KBM-7 (cell line): ENCODE measurements at regions not wholly inside any gene's neighbourhood (a gene's known extent, or its start where the extent isn't known, plus 50 kb on each side); places are given as distances from the start of the nearest gene placed in this dataset.

ENCODE experiments used
- DNase-seq: peaks from one replicate; pipeline ENCODE4 v3.0.0-alpha.2; 2015
- in situ Hi-C: fragments of 300-500 bp; cut with MboI; formaldehyde crosslinking; loops from 2 replicates; pipeline ENCODE4 v1.14.3; 2020; ENCODE audit warnings: low sequenced_read_pairs, low pct_unique_long_range_greater_than_20kb, mixed read lengths

DNA sequence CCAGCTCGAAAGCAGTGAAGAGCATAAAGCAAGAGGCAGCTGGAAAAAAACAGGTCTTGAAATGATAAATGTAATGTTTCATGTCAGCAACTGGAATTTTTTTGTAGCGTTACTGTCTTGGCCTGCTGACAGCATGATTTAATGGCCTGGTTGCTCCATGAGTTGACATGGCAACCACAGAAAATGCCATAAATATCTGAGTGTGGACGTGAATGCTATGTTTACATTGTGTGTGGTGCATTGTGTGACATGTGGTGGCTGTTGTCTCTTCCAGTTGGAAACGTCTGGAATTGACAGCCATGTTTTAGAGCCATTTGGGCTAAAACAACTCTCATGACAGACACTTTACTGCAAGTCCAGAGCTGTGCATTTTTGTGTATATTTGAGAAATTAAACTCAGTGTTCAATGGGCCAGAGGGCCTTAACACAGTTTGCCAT is 170.0 kb downstream of the FOXA2 start:
- DNase-seq = no peak
- in situ Hi-C loops = no loop called here

DNA sequence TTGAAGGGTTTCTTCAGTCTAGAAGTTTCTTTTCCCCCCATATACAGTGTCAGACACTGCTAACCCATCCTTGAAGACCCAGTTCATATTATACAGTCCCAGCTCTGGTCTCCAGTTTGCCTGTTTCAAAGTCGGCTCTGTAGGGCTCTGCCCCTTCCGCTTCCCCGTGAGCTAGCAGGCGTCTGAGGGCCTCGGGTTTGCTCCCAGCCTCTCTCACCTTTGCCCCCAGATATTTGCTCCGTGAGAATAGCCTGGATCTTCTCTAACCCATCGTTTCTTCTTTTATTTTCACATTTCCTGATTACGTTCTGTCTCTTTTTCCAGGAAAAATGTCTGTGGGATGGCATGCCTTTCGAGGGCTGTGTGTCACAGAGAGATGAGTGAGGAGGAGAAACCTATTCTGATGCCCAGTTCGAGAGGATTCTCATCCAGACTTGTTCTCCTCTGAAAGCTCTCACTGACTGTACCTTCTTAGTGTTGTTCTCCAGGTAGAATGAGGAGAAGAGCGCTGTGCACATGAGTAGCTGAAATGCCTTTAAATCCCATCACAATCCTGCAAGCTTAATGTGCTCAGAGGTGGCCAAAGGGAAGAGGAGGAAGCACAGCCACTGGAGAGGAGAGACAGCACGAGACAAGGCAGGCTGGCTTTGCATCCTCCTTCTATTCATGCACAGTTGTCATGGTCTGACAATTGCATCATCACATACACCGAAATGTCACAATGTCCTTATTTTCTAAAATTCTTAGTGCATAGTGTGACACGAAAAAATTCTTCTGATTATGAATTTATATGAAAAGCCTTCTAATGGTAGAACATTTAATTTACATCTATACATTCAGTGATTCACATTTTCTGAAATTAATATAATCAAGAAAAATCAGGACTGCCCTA is 171.1 kb downstream of the FOXA2 start:
- in situ Hi-C loops = no loop called here
- DNase-seq = no peak

DNA sequence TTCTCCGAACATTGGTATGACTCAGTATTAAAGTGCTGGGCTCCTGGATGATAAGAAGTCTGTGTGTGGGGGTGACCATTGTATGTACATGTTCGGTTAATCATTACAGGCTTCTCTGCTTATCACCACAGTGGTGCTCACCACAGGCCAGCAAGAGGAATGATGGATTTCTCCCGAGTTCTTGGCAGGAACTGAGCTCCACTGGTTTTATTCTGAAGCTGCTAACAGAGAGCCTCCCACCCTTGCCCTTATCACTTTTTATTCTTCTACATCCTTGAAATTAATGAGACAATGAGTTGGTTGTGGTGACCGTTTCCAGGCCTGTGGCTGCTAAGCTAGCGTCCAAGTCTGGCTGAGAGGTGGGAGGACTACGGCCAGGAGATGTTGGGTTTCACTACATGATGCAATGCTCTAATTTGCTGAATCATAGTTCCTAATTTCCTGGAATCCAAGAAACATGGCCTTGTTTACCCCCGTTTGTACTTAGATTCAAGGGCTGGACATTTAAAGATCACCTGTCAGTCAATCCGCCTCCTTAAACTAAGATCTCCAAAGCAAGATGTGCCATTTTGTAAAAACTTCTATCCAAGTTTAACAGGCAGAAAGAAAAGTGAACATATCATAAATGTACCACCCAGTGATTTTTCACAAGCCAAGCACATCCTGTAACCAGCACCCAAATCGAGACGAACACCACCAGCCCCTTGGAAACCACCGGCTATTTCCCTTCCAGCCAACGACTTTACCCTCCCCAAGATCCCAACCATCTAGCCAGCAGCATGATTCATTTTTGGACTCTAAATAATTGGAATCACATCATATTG is 172.5 kb downstream of the FOXA2 start:
- in situ Hi-C loops = no loop called here
- DNase-seq = peak; percentile 55

DNA sequence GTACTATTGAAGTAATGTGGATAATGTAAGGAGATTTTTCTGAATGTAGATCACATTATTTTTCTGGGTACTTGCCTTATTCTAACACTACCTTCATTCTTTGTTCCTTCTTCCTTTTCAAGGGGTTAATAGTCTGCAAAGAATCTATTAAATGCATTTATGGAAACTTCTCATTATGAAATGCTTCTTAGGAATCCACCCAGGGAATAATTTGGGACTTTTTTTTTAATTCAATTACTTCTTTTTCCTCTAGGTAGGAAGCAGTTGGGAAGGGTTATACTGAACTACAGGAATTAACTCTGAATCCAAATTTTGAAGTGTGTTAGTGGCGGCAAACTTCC is 173.1 kb downstream of the FOXA2 start:
- in situ Hi-C loops = no loop called here
- no peak for DNase-seq

DNA sequence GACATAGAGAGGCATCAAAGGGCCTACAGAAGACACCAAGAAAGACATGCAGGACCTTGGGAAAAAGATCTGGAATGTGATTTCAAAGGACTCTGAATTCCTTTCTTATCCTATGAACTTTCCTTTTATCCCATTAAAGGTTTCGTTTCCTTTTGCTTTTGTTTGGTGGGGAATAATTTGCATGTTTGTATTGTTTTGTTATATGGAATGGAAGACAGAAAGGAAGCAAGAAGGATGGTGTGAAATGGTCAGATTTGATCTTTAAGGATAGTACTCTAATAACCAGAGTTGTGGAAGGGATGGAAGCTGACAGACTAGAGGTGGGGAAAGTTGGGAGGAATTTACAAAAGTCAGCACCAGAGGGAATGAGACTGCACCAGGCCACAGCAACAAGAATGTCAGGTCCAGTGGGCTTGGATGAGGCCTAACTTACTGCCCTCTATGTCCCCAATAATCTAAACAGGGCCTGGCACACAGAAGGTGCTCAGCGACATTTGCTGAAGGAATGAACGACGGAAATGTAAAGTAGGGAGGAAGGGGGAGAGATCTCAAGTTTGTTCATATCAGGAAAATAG is 173.7 kb downstream of the FOXA2 start:
- in situ Hi-C loops = no loop called here
- no peak for DNase-seq

DNA sequence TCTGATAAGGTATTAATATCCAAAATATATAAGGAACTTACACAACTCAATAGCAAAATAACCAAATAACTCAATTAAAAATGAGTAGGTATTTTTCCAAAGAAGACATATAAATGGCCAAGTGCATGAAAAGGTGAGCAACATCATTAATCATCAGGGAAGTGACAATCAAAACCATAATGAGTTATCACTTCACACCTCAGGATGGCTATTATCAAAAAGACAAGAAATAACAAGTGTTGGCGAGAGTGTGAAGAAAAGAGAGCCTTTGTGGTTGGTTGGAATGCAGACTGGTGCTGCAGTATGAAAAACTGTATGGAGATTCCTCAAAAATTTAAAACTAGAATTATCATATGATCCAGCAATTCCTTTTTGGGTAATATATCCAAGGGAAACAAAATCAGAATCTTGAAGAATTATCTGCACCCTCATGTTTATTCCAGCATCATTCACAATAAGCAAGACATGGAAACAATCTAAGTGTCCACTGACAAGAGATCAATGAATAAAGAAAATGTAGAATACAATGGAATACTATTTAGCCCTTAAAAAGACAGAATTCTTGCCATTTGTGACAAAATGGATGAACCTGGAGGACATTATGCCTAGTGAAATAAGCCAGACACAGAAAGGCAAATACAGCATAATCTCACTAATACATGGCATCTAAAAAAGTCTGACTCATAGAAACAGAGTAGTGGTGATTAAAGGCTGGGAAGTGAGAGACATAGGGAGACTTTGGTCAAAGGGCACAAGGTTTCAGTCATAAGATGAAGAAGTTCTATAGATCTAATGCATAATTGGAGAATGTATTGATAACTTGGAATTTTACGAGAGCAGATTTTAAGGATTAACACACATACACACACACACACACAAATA is 175.6 kb downstream of the FOXA2 start:
- DNase-seq = no peak
- in situ Hi-C loops = no loop called here

DNA sequence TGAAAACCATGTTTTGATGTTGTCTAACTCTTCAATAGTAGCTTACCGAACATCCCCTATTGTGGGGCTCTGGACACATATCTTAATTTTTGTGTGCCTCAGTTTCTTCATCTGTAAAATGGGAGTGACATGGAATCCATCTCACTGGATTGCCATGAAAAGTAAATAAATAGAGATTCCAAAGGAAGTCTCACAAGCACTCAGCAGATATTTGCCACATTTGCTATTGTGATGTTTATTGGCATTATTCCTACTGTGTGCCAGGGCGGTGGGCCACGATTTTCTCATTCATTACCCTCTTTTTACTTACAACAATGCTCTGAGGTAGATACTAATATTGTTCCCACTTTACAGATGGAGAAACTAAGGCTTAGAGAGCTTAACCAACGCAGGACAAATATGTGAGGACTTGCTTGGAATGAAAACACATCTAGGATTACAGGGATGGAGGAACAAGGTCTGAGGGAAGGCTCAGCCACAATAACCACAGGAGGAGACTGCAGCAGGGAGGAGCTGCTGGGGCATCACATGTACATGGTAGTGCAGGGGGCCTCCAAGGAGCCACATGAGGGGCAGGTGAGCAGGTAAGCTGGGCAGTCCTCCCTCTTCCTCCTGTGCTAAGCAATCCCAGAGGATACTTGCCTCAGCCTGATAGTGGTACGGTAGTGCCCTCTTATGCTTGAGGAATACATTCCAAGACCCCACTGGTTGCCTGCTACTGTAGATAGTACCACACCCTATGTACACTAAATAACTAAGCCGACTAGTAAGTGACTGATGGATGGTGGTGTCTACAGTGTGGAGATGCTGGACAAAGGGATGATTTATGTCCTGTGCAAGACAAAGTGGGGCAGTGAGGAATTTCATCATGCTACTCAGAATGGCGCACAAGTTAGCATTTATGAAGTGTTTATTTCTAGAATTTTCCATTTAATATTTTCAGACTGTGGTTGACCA is 176.9 kb downstream of the FOXA2 start:
- in situ Hi-C loops = no loop called here
- no peak for DNase-seq

DNA sequence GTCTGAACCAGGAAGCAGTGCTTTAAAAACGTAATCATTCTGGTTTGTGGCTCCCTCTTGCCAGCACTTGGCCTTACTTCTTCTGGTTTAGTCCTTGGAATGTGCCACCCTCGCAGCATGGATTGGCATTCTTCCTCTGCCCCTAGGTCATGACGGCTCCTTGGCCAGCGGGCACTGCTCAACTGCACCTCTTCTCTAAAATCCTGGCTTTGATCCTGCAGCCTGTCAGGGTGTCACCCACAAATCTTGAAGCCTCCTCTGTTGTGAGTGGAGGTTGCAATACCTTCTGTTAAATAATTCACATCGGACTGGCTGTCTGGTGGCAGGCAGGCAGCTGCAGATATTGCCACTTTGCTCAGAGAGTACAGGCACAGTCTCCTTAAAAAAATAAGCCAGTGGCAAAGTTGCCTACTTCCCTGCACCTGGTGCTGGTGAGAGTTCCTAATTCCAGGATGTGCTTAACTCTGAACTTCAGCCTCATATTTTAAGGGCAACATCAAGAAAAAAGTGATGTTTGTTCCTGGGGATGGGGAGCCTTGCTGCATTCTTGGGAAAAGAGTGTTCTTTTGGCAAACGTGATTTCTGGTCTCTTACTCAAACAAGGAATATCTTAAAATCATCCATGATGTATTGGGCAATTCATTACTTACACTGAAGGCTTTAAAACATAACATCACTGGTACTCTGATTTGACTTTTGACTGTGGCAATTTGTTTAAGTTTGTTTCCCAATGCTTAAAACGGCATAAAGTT is 179.8 kb downstream of the FOXA2 start:
- in situ Hi-C loops = no loop called here
- no peak for DNase-seq

DNA sequence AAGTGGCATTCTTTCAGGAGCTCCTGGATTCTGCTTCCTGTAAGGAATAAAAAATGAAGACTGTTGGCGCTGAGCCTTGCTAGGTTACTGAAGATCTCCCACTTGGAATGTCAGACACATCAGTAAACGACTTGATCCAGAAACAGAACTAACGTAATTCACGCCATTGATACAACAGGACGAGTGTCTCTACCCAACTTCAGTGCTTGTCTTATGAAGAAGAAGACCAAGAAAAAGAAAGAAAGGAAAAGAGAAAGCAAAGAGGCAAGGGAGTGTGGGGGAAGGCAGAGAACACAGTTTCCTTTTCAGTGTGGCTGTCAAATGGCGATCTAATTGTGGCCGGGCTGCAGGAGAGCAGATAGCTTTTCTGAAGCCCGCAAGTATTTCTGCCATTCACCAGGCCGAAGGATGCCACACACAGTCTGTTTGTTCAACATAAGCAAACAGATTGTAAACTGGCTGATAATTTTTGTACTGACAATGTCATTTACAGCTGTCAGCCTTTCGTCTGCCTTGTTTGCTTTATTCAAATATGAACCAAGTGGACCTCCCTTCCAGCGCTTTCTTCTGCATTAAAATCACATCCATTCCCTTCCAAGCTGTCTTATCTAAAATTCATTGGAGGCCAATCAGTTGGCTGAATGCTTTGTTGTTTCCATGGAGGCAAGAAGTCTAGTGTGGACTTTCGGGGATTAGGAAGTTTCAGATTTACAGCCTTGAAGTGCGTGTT is 180.6 kb downstream of the FOXA2 start:
- in situ Hi-C loops = no loop called here
- DNase-seq = no peak

DNA sequence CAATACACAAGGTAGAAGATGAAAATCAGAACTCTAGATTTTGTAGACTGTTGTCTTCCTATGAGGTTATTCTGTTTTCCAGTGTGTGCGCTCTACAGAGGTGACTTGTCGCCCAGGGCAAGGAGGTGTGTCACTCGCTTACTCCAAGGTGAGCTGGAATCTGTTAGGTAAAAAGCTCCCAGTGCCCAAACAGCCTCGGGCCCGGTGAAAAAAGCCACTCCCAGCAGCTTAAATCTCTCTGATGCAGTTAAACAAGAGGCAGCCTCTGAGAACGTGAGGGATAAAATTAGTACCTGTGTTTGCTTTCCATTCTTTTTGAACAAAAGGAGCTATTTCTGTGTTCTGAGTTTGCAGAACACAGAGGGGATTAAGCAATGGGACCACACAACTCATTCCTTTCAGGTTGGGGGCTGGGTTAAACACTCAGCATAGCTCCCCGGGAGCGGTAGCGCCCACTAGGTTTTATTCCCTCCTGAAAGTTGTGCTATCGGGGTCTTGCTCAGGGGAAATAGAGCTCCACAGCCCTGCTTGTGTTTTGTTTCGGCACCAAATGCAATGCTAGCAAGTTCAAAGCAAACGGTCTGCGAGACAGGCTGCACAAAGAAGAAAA is 181.2 kb downstream of the FOXA2 start:
- in situ Hi-C loops = no loop called here
- no peak for DNase-seq

DNA sequence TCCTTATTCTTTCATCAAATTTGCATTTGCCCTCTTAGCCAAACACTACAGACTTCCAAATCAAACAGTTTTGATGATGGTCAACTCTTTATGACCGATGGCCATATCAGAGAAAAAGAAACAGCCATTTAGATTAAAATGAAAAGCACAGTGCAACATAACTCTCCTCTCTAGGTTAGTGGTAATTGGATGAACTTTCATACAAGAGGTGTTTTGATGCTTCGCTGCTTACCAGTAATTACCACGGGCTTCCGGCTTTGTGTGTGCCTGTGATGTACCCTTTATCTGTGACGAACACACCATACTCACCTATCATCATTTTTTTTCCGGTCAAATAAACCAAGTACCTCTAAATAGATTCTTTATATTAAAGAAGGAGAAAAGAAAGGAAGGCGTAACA is 181.8 kb downstream of the FOXA2 start:
- in situ Hi-C loops = no loop called here
- DNase-seq = no peak

DNA sequence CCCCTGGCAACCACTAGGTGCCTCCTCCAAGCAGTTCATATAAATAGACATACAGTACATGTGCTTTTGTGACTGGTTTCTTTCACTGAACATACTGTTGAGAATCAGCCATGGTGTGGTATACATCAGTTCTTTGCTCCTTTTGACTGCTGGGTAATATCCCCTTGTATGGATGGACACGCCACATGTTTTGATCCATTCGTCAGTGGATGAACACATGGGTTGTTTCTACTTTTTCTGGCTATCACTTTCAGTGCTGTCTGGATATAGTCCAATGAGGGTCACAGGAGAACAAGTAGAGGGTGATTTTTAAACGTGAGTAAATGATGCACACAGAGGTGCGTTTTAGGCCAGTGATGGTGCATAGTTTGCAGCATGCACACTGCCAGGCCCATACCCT is 183.9 kb downstream of the FOXA2 start:
- in situ Hi-C loops = no loop called here
- no peak for DNase-seq

DNA sequence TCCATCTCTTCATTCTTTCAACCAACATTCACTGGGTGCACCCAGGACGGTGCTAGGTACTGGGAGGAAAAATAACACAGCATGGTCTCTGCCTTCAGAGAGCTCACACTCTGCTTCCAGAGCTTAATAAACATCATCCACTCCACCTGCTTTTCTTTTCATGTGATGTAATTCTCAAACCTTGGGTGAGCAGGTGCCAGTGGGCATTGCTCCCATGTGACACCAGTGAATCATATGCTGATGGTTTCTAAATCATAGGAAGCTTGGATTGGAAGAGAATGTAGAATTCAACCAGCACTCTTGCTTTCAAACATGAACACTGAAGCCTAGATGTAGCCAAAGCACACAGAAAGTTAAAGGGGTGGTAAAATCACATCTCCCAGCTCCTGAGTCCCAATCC is 189.8 kb downstream of the FOXA2 start:
- in situ Hi-C loops = no loop called here
- DNase-seq = no peak

DNA sequence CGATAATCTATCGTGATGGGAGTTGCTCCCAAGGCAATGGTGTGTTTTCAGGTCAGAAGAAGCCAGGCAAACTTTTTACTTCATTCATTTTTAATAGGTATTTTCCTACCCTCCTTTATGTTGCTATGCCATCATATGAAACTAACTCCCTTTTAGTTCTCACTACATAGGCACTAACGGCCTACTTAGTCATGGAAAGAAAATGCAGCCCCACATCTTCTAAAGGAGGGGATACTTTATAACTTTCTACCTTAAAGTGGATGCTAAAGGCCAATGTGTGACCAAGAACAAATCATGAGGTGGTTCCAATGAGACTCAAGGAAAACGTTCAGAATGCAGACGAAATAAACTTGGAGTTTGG is 193.8 kb downstream of the FOXA2 start:
- no peak for DNase-seq
- in situ Hi-C loops = no loop called here

DNA sequence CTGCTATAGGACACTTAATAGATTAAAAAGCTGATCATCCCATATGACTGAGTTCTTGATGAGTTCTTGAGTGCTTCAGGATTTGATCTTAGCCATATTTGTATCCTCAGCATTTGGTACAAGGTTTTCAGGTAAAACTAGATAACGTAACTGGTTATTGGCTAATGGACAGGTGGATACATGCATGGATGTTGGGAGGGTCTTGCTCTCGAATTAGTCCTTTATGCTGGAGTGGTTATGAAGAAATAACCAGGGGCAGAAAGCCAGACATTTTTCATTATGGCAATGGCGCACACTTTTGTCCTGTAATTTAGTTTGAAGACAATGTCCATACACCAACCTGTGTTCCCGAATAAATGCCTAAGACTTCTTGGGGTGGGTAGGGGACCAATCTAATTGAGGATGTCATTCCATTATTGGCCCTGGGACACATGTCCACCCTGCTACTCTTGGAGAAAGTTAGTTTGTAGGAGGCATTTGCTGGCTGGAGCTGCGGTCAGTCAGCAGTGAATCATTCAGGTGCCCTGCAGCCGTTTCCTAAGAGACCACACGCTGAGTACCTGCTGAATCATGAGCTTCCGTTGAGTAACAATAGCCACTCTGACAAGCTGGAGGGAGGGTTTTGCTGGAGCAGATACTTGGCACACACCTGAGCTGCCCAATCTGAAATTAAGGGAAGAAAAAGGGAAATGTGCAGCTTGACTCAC is 194.4 kb downstream of the FOXA2 start:
- in situ Hi-C loops = no loop called here
- no peak for DNase-seq

DNA sequence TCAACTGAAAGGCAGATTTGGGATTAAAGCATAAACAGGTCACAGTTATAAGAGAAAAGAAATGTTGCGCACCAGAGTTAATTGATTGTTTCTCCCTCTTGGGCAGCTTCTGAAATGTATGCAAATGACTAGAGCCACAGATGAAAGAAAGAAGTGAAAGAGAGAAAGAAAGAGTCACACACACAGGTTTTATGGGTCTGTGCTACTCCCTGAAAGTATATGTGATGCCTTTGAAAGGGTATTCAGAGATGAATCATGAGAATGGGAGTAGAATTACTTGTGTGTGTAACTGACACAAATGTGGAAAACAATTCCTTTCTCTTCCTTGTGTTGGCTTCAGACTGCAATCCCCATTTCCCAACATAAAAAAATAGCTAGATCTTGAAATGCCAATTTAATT is 196.9 kb downstream of the FOXA2 start:
- DNase-seq = no peak
- in situ Hi-C loops = no loop called here
